CD4-positive, CD25-positive, alpha-beta regulatory T cell (primary cell): ENCODE measurements at regions not wholly inside any gene's neighbourhood (a gene's known extent, or its start where the extent isn't known, plus 50 kb on each side); places are given as distances from the start of the nearest gene placed in this dataset.

Experiments
- ATAC-seq, 2 donors: fragments of 150-1000 bp; cut with Tn5 transposase; one replicate each; pipeline ENCODE4 v1.10.0; 2021; ENCODE audit warnings: low read depth in 2 of 2, moderate number of reproducible peaks in 2 of 2, moderate library complexity in 1 of 2
- DNase-seq, 3 donors: peaks; one replicate each; pipeline versions ENCODE4 v3.0.0 to v3.0.0-alpha.2; 2012 to 2022; ENCODE audit warnings: mixed read lengths in 1 of 3
- H3K27ac ChIP-seq: one replicate; pipeline ENCODE4 v1.7.0; 2013; ENCODE audit warnings: mild to moderate bottlenecking, low read length; ENCODE audit not compliant: insufficient read depth, poor library complexity, severe bottlenecking
- H3K27me3 ChIP-seq: one replicate; pipeline ENCODE4 v1.7.0; 2013; ENCODE audit warnings: low read length; ENCODE audit not compliant: control insufficient read depth, insufficient read depth
- H3K36me3 ChIP-seq: one replicate; pipeline ENCODE4 v1.7.0; 2013; ENCODE audit warnings: mild to moderate bottlenecking, low read length, moderate library complexity; ENCODE audit not compliant: control insufficient read depth, insufficient read depth
- H3K4me1 ChIP-seq: 2 replicates; pipeline ENCODE4 v1.7.0; 2013; ENCODE audit warnings: mild to moderate bottlenecking, low read length; ENCODE audit not compliant: insufficient read depth, control insufficient read depth, poor library complexity, severe bottlenecking
- H3K4me3 ChIP-seq: one replicate; pipeline ENCODE4 v1.7.0; 2013; ENCODE audit warnings: low read depth, mild to moderate bottlenecking, low read length, moderate library complexity
- H3K9me3 ChIP-seq, 2 experiments: 1 replicate in 1 of 2; 2 replicates in 1 of 2; pipeline ENCODE4 v1.7.0; 2013; ENCODE audit warnings: low read length in 2 of 2, mild to moderate bottlenecking in 1 of 2, moderate library complexity in 1 of 2; ENCODE audit not compliant: control insufficient read depth in 2 of 2
- H3K27ac Mint-ChIP-seq, 3 donors: one replicate each; pipeline ENCODE4 v1.8.0; 2020 to 2022; ENCODE audit warnings: mild to moderate bottlenecking in 3 of 3, mixed read lengths in 3 of 3, moderate library complexity in 2 of 3
- H3K27me3 Mint-ChIP-seq: one replicate; pipeline ENCODE4 v1.8.0; 2022; ENCODE audit warnings: mild to moderate bottlenecking, mixed read lengths
- H3K36me3 Mint-ChIP-seq: one replicate; pipeline ENCODE4 v1.8.0; 2020; ENCODE audit warnings: mixed read lengths
- H3K4me1 Mint-ChIP-seq, 4 donors: one replicate each; pipeline ENCODE4 v1.8.0; 2020 to 2022; ENCODE audit warnings: mixed read lengths in 4 of 4, mild to moderate bottlenecking in 1 of 4
- H3K4me3 Mint-ChIP-seq, 4 donors: one replicate each; pipeline ENCODE4 v1.8.0; 2020 to 2022; ENCODE audit warnings: mild to moderate bottlenecking in 4 of 4, mixed read lengths in 4 of 4, moderate library complexity in 3 of 4
- H3K9me3 Mint-ChIP-seq, 7 donors: one replicate each; pipeline ENCODE4 v1.8.0; 2020 to 2022; ENCODE audit warnings: mixed read lengths in 7 of 7, mild to moderate bottlenecking in 3 of 7, moderate library complexity in 2 of 7

GRCh38 chr4:26257850-26258249 lies 63.0 kb upstream of the RBPJ start:
- DNase-seq = no peak
- Histone ChIP-seq H3K4me1 (no peaks in the 10 kb centered on the region), H3K27me3 (no peaks in the 10 kb centered on the region), H3K9me3 (no peaks in the 10 kb centered on the region), H3K36me3 (no peaks in the 10 kb centered on the region), H3K4me3 (no peak overlapping the region), H3K27ac (no peak overlapping the region)
- Mint-ChIP-seq H3K9me3 (peaks cover 0 to 4% (median 1%) of the 10 kb centered on the region in 7 donors), H3K4me1 (peaks cover 0 to 6% (median 0%) of the 10 kb centered on the region in 4 donors), H3K4me3 (no peak overlapping the region), H3K27me3 (no peaks in the 10 kb centered on the region), H3K27ac (no peak overlapping the region), H3K36me3 (no peaks in the 10 kb centered on the region)
- ATAC-seq = no peak

DNA sequence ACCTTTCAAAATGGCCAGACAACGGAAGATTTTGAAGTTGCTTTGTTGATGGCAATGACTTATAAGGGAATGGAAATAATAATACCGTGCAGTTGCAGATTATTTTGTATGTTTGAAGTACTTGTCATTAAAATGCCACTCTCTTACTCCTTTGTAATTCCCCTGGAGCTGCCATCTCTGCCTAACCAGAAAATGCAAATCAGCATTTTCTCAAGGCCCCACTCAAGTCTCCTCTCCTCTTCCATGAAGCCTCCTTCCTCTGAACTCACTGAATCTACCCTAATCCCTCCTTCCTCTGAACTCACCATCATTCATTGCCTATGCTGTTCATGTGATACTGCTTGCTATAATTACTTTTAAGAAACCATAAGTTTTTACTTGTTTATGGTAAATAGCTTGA lies 60.2 kb upstream of the RBPJ start:
- Mint-ChIP-seq H3K27ac (no peak overlapping the region), H3K4me1 (peaks cover 0 to 6% (median 0%) of the 10 kb centered on the region in 4 donors), H3K27me3 (peaks cover 9% of the 10 kb centered on the region), H3K9me3 (peaks cover 0 to 5% (median 1%) of the 10 kb centered on the region in 7 donors), H3K4me3 (no peak overlapping the region), H3K36me3 (no peaks in the 10 kb centered on the region)
- no peaks in the 10 kb centered on the region for H3K9me3 ChIP-seq
- no peaks in the 10 kb centered on the region for H3K27me3 ChIP-seq
- ATAC-seq = no peak
- H3K36me3 ChIP-seq = no peaks in the 10 kb centered on the region
- no peak overlapping the region for H3K27ac ChIP-seq
- no peak overlapping the region for H3K4me3 ChIP-seq
- DNase-seq = no peak
- H3K4me1 ChIP-seq = no peaks in the 10 kb centered on the region

DNA sequence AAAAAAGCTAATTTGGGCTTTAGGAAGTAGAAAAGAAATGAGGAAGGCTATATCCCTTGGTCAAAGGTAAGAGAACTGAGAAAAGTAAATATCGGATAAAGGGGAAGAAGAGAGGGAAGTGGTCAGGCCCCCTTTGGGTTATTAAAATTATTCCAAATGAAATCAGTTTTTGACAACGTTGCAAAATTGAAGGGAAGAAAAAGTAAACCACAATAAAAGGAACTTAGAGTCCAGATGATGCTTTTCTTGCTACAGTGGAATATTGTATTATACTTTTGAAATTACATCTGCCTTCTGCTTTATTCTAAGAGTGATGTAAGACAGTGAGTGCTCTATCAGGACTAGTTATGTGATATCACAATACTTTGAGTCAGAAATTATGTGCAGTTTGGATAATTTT lies 59.4 kb upstream of the RBPJ start:
- H3K27ac ChIP-seq = no peak overlapping the region
- no peak overlapping the region for H3K27ac Mint-ChIP-seq

DNA sequence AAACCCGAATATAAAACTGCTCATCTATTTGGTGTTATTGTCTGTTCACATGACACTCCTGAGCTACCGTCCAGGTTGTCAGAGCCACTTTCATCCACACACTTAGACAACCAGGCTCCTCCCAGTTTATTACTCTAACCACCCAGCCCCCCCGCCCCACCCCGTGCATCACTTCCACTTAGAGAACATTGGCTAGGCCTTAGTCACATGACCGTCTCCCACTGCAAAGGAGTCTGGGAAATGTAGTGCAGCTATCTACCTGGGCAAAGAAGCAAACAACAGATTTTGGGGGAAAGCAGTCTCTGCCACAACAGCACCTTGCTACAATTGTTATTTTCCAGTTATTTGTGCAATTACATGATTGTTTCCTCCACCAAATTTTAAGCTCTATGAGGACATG lies 57.6 kb upstream of the RBPJ start:
- Mint-ChIP-seq H3K27ac (no peak overlapping the region), H3K36me3 (no peaks in the 10 kb centered on the region), H3K4me3 (no peak overlapping the region), H3K9me3 (peaks cover 0 to 5% (median under 1%) of the 10 kb centered on the region in 7 donors), H3K4me1 (peaks cover 0 to 6% (median 0%) of the 10 kb centered on the region in 4 donors), H3K27me3 (peaks cover 15% of the 10 kb centered on the region)
- ATAC-seq (no peak), DNase-seq (peak in 1 of 3 donors; percentile 20)
- Histone ChIP-seq H3K27me3 (no peaks in the 10 kb centered on the region), H3K4me1 (no peaks in the 10 kb centered on the region), H3K4me3 (no peak overlapping the region), H3K27ac (no peak overlapping the region), H3K9me3 (no peaks in the 10 kb centered on the region), H3K36me3 (no peaks in the 10 kb centered on the region)

More for the DNA sequence above, 59.4 kb upstream of the RBPJ start:
- no peaks in the 10 kb centered on the region for H3K4me1 ChIP-seq
- no peaks in the 10 kb centered on the region for H3K9me3 ChIP-seq
- Mint-ChIP-seq H3K4me1 (peaks cover 0 to 6% (median 0%) of the 10 kb centered on the region in 4 donors), H3K9me3 (peaks cover 0 to 5% (median 1%) of the 10 kb centered on the region in 7 donors), H3K27me3 (peaks cover 15% of the 10 kb centered on the region), H3K36me3 (no peaks in the 10 kb centered on the region), H3K4me3 (no peak overlapping the region)
- no peaks in the 10 kb centered on the region for H3K27me3 ChIP-seq
- ATAC-seq = no peak
- H3K4me3 ChIP-seq = no peak overlapping the region
- no peaks in the 10 kb centered on the region for H3K36me3 ChIP-seq
- DNase-seq = no peak

DNA sequence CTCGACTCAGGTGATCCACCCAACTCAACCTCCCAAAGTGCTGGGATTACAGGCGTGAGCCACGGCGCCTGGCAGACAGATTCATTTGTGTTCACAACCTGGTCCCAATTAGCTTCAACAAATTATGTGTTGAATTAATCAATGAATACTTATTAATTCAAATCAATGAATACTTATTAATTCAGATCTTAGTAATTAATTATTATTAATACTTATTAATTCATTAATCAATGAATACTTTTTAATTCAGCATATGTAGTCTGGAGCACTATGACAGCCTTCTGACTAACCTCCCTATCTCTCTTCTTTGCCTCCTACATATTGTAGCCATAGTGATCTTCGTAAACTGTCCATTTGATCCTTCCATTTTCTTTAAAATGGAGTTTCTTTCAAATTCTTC lies 56.7 kb upstream of the RBPJ start:
- ATAC-seq = no peak
- Histone ChIP-seq H3K9me3 (no peaks in the 10 kb centered on the region), H3K27me3 (no peaks in the 10 kb centered on the region), H3K4me1 (no peaks in the 10 kb centered on the region), H3K27ac (no peak overlapping the region), H3K4me3 (no peak overlapping the region), H3K36me3 (no peaks in the 10 kb centered on the region)
- Mint-ChIP-seq H3K4me3 (no peak overlapping the region), H3K36me3 (no peaks in the 10 kb centered on the region), H3K27ac (no peak overlapping the region), H3K4me1 (peaks cover 0 to 6% (median 0%) of the 10 kb centered on the region in 4 donors), H3K27me3 (peaks cover 21% of the 10 kb centered on the region), H3K9me3 (peaks cover 0 to 5% (median 0%) of the 10 kb centered on the region in 7 donors)
- no peak for DNase-seq

DNA sequence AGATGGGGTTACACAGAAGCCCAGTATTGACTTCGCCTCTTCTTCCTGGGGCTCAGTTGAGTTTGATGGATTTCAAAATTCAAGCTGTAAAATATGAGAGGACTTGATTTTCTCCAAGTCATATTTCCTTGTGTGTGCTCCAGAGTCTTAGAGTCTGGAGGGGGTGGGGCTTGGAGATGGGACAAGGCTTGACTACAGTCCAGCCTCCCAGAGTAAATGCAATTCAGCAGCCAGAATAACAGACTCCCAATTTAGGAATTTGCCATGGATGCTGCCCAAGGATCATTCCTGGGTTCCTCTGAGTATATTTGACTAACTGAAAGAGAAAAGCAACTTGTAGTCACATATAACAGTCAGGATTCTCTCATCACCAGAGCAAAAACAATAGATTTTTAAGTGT lies 53.7 kb upstream of the RBPJ start:
- H3K9me3 ChIP-seq = no peaks in the 10 kb centered on the region
- H3K4me3 Mint-ChIP-seq = no peak overlapping the region
- DNase-seq (no peak), ATAC-seq (no peak)
- H3K27ac Mint-ChIP-seq = no peak overlapping the region
- H3K4me1 ChIP-seq = no peaks in the 10 kb centered on the region
- H3K4me1 Mint-ChIP-seq = no peaks in the 10 kb centered on the region
- no peak overlapping the region for H3K4me3 ChIP-seq
- no peaks in the 10 kb centered on the region for H3K36me3 Mint-ChIP-seq
- peaks cover 33% of the 10 kb centered on the region for H3K27me3 Mint-ChIP-seq
- H3K27me3 ChIP-seq = no peaks in the 10 kb centered on the region
- peaks cover 0 to 5% (median 0%) of the 10 kb centered on the region in 7 donors for H3K9me3 Mint-ChIP-seq
- H3K27ac ChIP-seq = no peak overlapping the region
- no peaks in the 10 kb centered on the region for H3K36me3 ChIP-seq

DNA sequence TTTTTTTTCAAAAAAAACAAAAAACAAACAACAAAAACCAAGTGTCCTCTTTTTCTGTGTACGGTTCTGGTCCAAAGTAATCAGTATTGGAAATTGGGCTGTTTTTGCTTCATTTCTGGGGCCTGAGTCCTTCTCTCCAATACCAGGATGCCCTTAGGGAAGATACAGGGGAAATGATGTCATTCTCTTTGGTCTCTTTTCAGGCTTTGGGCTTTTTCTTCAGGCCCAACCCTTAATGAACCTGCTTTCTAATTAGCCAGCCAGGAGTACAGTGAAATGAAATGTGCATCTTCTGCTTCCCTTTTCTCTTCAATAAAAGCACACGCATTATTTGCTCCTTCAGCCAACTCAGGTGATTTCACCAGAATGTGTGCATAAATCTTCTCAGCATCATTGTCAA lies 52.6 kb upstream of the RBPJ start:
- no peak overlapping the region for H3K4me3 ChIP-seq
- H3K4me1 ChIP-seq = no peaks in the 10 kb centered on the region
- no peak overlapping the region for H3K4me3 Mint-ChIP-seq
- H3K9me3 Mint-ChIP-seq = peaks cover 0 to 2% (median 0%) of the 10 kb centered on the region in 7 donors
- H3K4me1 Mint-ChIP-seq = no peaks in the 10 kb centered on the region
- ATAC-seq (no peak), DNase-seq (no peak)
- no peaks in the 10 kb centered on the region for H3K36me3 Mint-ChIP-seq
- no peaks in the 10 kb centered on the region for H3K36me3 ChIP-seq
- no peaks in the 10 kb centered on the region for H3K27me3 ChIP-seq
- peaks cover 33% of the 10 kb centered on the region for H3K27me3 Mint-ChIP-seq
- H3K9me3 ChIP-seq = no peaks in the 10 kb centered on the region
- no peak overlapping the region for H3K27ac ChIP-seq
- H3K27ac Mint-ChIP-seq = no peak overlapping the region

DNA sequence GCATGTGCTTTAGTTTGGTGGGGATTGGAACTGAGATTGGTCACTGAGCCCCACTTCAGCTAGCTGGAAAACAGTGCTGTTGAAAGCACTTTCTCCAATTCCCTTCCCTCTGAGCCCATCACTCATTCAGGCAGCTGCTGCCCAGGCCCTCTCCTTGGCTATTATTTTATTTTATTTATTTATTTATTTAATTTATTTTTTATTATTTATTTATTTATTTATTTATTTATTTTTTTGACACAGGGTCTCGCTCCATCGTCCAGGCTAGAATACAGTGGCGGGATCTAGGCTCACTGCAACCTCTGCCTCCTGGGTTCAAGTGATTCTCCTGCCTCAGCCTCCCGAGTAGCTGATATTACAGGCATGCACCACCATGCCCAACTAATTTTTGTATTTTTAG lies 51.8 kb upstream of the RBPJ start:
- H3K4me3 ChIP-seq = no peak overlapping the region
- Mint-ChIP-seq H3K4me3 (no peak overlapping the region), H3K27me3 (peaks cover 33% of the 10 kb centered on the region), H3K9me3 (peaks cover 0 to 2% (median 0%) of the 10 kb centered on the region in 7 donors), H3K4me1 (no peaks in the 10 kb centered on the region), H3K36me3 (no peaks in the 10 kb centered on the region), H3K27ac (peak overlapping the region in 1 of 3 donors; percentile 12)
- ATAC-seq (no peak), DNase-seq (no peak)
- no peaks in the 10 kb centered on the region for H3K9me3 ChIP-seq
- no peak overlapping the region for H3K27ac ChIP-seq
- no peaks in the 10 kb centered on the region for H3K27me3 ChIP-seq
- no peaks in the 10 kb centered on the region for H3K4me1 ChIP-seq
- no peaks in the 10 kb centered on the region for H3K36me3 ChIP-seq
